Ishikawa (cell line): ENCODE measurements at regions not wholly inside any gene's neighbourhood (a gene's known extent, or its start where the extent isn't known, plus 50 kb on each side); places are given as distances from the start of the nearest gene placed in this dataset.

ENCODE experiments used
- CREB1 ChIP-seq: IDR thresholded peaks from 2 replicates; pipeline ENCODE4 v1.6.1; 2012; ENCODE audit warnings: low read depth
- MAX ChIP-seq: IDR thresholded peaks from 2 replicates; pipeline ENCODE4 v1.6.1; 2012
- NFIC ChIP-seq: IDR thresholded peaks from 2 replicates; pipeline ENCODE4 v1.6.1; 2012
- TAF1 ChIP-seq: IDR thresholded peaks from 2 replicates; pipeline ENCODE4 v1.6.1; 2012; ENCODE audit warnings: low read depth, mild to moderate bottlenecking
- TCF12 ChIP-seq: IDR thresholded peaks from 2 replicates; pipeline ENCODE4 v1.6.1; 2012; ENCODE audit warnings: low read depth

GRCh38 chr6:18044108-18044783, 56.8 kb upstream of the KIF13A start:
- no peak for TF ChIP-seq CREB1
- TF ChIP-seq NFIC = no peak
- TF ChIP-seq TAF1 = no peak
- TF ChIP-seq TCF12 = no peak
- no peak for TF ChIP-seq MAX
